Gastrocnemius medialis (tissue), 4 donors: ENCODE measurements at regions not wholly inside any gene's neighbourhood (a gene's known extent, or its start where the extent isn't known, plus 50 kb on each side); places are given as distances from the start of the nearest gene placed in this dataset.

Experiments used
- ATAC-seq, 2 donors: fragments of 150-250 bp; one replicate each; pipeline ENCODE4 v1.9.1; 2016
- DNase-seq, 2 donors: peaks; one replicate each; pipeline ENCODE4 v3.0.0-alpha.2; 2019
- H3K27ac ChIP-seq, 4 donors: fragments of 200-600 bp; sonication (generic); 1 replicate in 1 of 4; 2 replicates in 3 of 4; pipeline ENCODE4 v1.5.1; 2016 to 2018; ENCODE audit warnings: mild to moderate bottlenecking in 2 of 4, moderate library complexity in 1 of 4
- H3K27me3 ChIP-seq, 3 donors: fragments of 200-600 bp; sonication (generic) in 2 of 3; 1 replicate in 1 of 3; 2 replicates in 2 of 3; pipeline versions ENCODE4 v1.5.1 to v1.6.0; 2016 to 2019; ENCODE audit warnings: mild to moderate bottlenecking in 1 of 3, moderate library complexity in 1 of 3
- H3K36me3 ChIP-seq, 2 donors: fragments of 200-600 bp; sonication (generic) in 1 of 2; one replicate each; pipeline ENCODE4 v1.5.1; 2017 to 2018
- H3K4me1 ChIP-seq, 2 donors: fragments of 200-600 bp; sonication (generic) in 1 of 2; one replicate each; pipeline ENCODE4 v1.5.1; 2016 to 2017; ENCODE audit warnings: mild to moderate bottlenecking in 2 of 2
- H3K4me3 ChIP-seq, 4 donors: fragments of 200-600 bp; sonication (generic) in 3 of 4; 1 replicate in 1 of 4; 2 replicates in 3 of 4; pipeline ENCODE4 v1.5.1; 2016 to 2019; ENCODE audit warnings: mild to moderate bottlenecking in 2 of 4
- H3K9me3 ChIP-seq, 3 donors: fragments of 200-600 bp; sonication (generic) in 2 of 3; 1 replicate in 1 of 3; 2 replicates in 2 of 3; pipeline ENCODE4 v1.5.1; 2016 to 2019
- POLR2A ChIP-seq, 2 donors: fragments of 450-650 bp; IDR thresholded peaks; one replicate each; pipeline ENCODE4 v1.6.1; 2017; ENCODE audit warnings: antibody characterized with exemption in 2 of 2, mild to moderate bottlenecking in 2 of 2, moderate library complexity in 2 of 2
- in situ Hi-C, 4 donors: fragments of 200-750 bp; cut with MboI; loops; one replicate each; pipeline versions ENCODE4 v1.15.0 to v1.8.0; 2017; ENCODE audit warnings: low sequenced_read_pairs in 4 of 4
- intact Hi-C: fragments of 100-400 bp; cut with DNase I; formaldehyde crosslinking; loops from one replicate; pipeline ENCODE4 v1.15.1; 2023; ENCODE audit warnings: low total_unique reads
- TF ChIP-seq, protein P1 (sequence below), 5 experiments: fragments of 450-650 bp in 3 of 5; fragments of 200-600 bp in 2 of 5; sonication (generic) in 2 of 5; IDR thresholded peaks in 4 of 5; conservative IDR thresholded peaks in 1 of 5; 1 replicate in 4 of 5; 2 replicates in 1 of 5; pipeline ENCODE4 v1.5.1; 2016 to 2019; ENCODE audit warnings: antibody characterized with exemption in 5 of 5, mild to moderate bottlenecking in 3 of 5, moderate library complexity in 3 of 5

DNA sequence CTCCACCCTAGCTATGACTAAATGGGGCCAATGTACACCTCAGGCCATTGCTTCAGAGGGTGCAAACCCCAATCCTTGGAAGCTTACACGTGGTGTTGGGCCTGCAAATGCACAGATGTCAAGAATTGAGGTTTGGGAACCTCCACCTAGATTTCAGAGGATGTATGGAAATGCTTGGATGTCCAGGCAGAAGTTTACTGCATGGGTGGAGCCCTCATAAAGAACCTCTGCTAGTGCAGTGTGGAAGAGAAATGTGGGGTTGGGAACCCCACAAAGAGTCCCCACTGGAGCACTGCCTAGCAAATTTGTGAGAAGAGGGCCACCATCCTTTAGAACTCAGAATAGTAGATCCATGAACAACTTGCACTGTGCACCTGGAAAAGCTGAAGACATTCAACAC lies 284.1 kb downstream of the ANTXR2 start:
- Histone ChIP-seq H3K4me1 (no peaks in the 10 kb centered on the region), H3K27me3 (no peaks in the 10 kb centered on the region), H3K36me3 (no peaks in the 10 kb centered on the region), H3K4me3 (no peak overlapping the region), H3K9me3 (no peaks in the 10 kb centered on the region), H3K27ac (no peak overlapping the region)
- no peak for DNase-seq
- TF ChIP-seq, protein P1, sequence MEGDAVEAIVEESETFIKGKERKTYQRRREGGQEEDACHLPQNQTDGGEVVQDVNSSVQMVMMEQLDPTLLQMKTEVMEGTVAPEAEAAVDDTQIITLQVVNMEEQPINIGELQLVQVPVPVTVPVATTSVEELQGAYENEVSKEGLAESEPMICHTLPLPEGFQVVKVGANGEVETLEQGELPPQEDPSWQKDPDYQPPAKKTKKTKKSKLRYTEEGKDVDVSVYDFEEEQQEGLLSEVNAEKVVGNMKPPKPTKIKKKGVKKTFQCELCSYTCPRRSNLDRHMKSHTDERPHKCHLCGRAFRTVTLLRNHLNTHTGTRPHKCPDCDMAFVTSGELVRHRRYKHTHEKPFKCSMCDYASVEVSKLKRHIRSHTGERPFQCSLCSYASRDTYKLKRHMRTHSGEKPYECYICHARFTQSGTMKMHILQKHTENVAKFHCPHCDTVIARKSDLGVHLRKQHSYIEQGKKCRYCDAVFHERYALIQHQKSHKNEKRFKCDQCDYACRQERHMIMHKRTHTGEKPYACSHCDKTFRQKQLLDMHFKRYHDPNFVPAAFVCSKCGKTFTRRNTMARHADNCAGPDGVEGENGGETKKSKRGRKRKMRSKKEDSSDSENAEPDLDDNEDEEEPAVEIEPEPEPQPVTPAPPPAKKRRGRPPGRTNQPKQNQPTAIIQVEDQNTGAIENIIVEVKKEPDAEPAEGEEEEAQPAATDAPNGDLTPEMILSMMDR (IDR thresholded peaks at IDR 0.05 in 4 of 5, conservative IDR thresholded peaks at IDR 0.05 in 1 of 5): no peak
- TF ChIP-seq POLR2A (IDR thresholded peaks at IDR 0.05): no peak
- intact Hi-C loops (no loop called here), in situ Hi-C loops (no loop called here)
- ATAC-seq: no peak

- Histone ChIP-seq H3K27me3 (no peaks in the 10 kb centered on the region), H3K27ac (no peak overlapping the region), H3K9me3 (no peaks in the 10 kb centered on the region), H3K4me1 (no peaks in the 10 kb centered on the region), H3K36me3 (no peaks in the 10 kb centered on the region), H3K4me3 (no peak overlapping the region)
- ATAC-seq (no peak), DNase-seq (no peak)
- intact Hi-C loops (no loop called here), in situ Hi-C loops (no loop called here)
- TF ChIP-seq, protein P1 (IDR thresholded peaks at IDR 0.05 in 4 of 5, conservative IDR thresholded peaks at IDR 0.05 in 1 of 5): no peak
Observed at GRCh38 chr4:79780129-79780528, 292.9 kb downstream of the ANTXR2 start.

DNA sequence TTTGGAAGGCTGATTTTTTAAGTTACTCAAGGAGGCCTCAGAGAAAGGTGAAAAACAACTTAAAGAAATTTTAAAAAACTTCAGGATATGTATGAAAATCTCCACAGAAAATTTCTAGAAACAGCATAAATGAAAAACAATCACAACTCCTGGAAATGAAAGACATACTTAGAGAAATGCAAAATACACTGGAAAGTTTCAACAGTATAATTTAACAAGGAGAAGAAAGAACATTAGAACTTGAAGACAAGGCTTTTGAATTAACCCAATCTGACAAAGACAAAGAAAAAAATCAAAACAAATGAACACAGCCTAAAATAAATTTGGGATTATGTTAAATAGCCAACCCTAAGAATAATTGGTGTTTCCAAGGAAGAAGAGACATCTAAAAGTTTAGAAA lies 300.5 kb downstream of the ANTXR2 start:
- intact Hi-C loops: no loop called here
- Histone ChIP-seq H3K4me1 (no peaks in the 10 kb centered on the region), H3K27ac (no peak overlapping the region), H3K27me3 (no peaks in the 10 kb centered on the region), H3K4me3 (no peak overlapping the region), H3K9me3 (peaks cover 0 to 5% (median 0%) of the 10 kb centered on the region in 3 donors), H3K36me3 (no peaks in the 10 kb centered on the region)
- ATAC-seq (no peak), DNase-seq (no peak)
- TF ChIP-seq, protein P1 (IDR thresholded peaks at IDR 0.05 in 4 of 5, conservative IDR thresholded peaks at IDR 0.05 in 1 of 5): no peak
- no peak for TF ChIP-seq POLR2A (IDR thresholded peaks at IDR 0.05)
- in situ Hi-C loops: no loop called here

DNA sequence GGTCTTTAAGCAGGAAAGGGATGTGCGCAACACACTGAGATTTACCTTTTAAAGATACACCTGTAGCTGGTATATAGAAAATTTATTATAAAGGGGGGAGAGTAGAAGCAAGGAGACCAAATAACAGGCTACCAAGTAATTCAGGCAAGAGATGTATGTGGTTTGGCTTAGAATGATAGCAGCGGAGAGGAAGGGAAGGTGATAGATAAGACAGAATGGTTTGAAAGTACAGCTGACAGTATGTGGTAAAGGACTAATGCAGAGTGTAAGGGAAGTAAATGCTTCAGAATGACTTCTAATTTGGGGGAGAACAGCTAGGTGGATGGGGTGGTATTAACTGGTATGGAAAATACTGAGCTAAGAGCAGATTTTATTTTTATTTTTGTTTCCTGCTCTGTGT lies 308.9 kb downstream of the ANTXR2 start:
- Histone ChIP-seq H3K27ac (no peak overlapping the region), H3K4me1 (no peaks in the 10 kb centered on the region), H3K27me3 (no peaks in the 10 kb centered on the region), H3K9me3 (no peaks in the 10 kb centered on the region), H3K4me3 (no peak overlapping the region), H3K36me3 (no peaks in the 10 kb centered on the region)
- intact Hi-C loops (no loop called here), in situ Hi-C loops (no loop called here)
- no peak for DNase-seq
- TF ChIP-seq, protein P1 (IDR thresholded peaks at IDR 0.05 in 4 of 5, conservative IDR thresholded peaks at IDR 0.05 in 1 of 5): no peak
- TF ChIP-seq POLR2A (IDR thresholded peaks at IDR 0.05): no peak
- no peak for ATAC-seq

DNA sequence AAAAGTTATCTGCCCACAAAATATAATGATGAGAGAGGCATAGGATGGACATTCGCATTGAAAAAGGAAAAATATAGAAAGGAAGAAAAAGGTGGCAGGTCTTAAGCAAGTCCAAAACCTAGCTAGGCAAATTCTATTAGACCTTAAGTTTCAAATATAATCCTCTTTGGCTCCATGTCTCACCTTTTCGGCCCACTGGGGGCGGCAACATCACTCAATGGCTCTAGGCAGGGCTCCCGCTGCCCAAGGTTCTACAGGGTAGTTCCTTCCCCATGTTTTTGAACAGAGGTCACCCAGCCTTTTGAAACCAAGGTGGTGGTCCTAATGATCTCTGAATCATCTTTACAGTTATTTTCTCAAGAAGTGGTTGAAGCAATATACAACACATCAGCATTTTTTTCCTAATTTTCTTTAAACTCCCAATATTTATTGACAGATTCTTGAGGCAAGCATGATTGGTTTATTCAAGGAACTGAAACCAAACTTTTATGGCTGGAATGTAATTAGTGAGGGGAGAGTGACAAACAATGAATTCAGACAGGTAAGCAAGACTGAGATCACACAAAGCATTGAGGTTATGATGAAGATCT lies 309.4 kb downstream of the ANTXR2 start:
- no peaks in the 10 kb centered on the region for H3K9me3 ChIP-seq
- H3K4me3 ChIP-seq: no peak overlapping the region
- no peak for DNase-seq
- no peak overlapping the region for H3K27ac ChIP-seq
- H3K27me3 ChIP-seq: no peaks in the 10 kb centered on the region
- H3K36me3 ChIP-seq: no peaks in the 10 kb centered on the region
- intact Hi-C loops (no loop called here), in situ Hi-C loops (no loop called here)
- TF ChIP-seq POLR2A (IDR thresholded peaks at IDR 0.05): no peak
- TF ChIP-seq, protein P1 (IDR thresholded peaks at IDR 0.05 in 4 of 5, conservative IDR thresholded peaks at IDR 0.05 in 1 of 5): no peak
- no peaks in the 10 kb centered on the region for H3K4me1 ChIP-seq
- no peak for ATAC-seq
